G401 (cell line): ENCODE measurements at regions not wholly inside any gene's neighbourhood (a gene's known extent, or its start where the extent isn't known, plus 50 kb on each side); places are given as distances from the start of the nearest gene placed in this dataset.

Experiments used
- DNase-seq: peaks from one replicate; pipeline ENCODE4 v3.0.0-alpha.2; 2015; ENCODE audit warnings: low spot score
- in situ Hi-C: cut with HindIII; loops from 2 replicates; pipeline ENCODE4 v1.10.0; 2016; ENCODE audit warnings: low sequenced_read_pairs, mixed read lengths

GRCh38 chr6:113308266-113308665, 548.9 kb upstream of the MARCKS start:
- DNase-seq = no peak
- in situ Hi-C loops = no loop called here

DNA sequence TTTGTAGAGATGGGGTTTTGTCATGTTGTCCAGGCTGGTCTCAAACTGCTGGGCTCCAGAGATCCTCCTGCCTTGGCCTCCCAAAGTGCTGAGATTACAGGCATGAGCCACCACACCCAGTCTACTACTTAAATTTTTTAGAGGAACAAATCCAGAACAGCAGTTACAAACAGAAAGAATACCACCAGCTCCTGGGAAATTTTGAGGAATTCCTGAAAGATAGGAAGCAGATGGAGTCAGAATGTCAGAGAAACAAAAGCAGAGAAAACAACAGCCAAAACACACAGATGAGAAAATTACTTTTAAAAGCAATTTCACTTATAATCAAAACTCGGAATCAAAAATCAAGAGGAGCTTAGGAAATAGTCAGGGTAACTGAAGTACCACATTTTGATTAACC, 543.3 kb upstream of the MARCKS start:
- in situ Hi-C loops = no loop called here
- no peak for DNase-seq

DNA sequence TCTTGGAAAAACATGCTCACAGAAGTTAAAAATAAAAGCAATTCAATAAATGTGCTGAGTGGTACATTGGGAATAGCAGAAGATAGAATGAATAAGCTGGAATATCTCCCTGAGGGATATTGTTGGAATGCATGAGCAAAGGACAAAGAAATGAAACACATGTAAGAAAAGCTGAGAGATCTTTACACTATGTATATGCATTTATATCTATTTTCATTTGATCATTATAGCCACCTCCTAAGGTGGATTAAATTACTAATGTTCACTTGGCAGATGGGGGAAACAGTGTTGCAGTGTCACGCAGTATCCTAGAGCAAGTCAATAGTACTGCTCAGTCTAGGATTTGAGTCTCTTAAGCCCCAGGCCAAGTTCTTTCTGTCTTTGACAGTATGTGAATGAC, 542.0 kb upstream of the MARCKS start:
- no peak for DNase-seq
- in situ Hi-C loops = no loop called here

GRCh38 chr6:113315879-113316278, 541.3 kb upstream of the MARCKS start:
- in situ Hi-C loops = no loop called here
- DNase-seq = no peak

DNA sequence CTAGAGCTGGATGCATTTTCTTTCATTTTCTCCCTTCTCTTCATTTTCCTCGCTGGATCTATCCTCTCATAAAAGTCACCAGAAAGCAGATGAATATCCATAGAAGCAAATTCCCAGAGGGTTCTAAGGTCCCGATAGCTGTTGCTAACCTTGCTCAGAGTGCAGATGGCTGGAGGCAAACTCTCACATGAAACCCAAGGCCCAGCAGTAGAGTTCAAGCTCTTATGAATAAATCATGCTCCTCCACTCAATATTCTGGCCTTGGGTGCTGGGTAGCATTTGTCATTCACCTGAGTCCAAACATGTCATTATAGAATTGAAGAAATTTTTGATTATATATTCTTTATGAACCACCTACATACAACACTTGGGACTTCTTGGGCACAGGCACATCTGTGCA, 539.7 kb upstream of the MARCKS start:
- in situ Hi-C loops = no loop called here
- no peak for DNase-seq

DNA sequence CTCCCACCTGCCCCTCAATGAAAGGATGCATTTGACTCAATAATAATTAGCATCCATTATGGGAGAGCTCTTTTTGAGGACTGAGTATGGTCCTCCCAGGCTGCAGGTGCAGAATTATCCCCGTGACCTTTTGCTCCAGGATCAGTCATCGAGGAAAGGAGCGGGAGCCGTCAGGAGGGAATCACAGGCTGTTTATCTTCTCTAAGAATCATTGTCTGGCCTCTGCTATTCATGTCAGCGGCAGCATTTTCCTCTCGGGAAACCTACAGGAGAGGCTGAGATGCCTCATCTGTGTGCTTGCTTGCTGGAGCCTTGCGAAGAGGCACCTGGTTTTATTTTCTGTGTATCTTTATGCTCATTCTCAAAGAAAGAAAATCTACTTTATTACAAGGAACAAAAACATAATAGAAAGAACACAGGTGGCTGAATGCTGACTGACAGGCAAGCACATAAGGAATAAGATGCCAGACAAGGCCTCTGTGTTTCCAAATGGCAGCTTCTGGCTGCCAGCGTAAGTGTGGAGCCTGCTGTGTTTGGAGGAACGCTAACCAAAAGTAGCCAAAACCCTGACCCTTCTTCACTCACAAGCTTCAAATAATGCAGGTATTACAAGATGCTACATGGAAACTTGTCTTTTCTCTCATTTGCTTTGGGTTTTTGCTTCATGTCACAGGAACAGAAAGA, 539.1 kb upstream of the MARCKS start:
- in situ Hi-C loops = no loop called here
- peak; percentile 49 for DNase-seq

DNA sequence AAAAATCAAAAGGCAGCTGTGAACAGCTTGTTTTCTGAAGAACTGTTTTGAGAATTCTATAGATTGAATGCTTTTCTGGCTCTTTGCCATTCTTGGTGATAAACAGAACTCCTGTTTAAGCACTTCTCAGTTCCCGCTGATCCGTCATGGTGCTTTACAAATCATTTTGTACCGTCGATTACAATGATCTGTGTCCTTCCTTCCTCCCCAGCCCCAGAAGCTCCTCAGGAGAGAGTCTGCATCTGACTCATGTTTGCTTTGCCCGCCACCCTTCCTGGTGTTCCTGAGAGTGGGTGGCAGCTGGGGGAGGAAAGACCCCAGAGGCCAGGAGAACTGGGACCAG, 538.6 kb upstream of the MARCKS start:
- in situ Hi-C loops = no loop called here
- no peak for DNase-seq

DNA sequence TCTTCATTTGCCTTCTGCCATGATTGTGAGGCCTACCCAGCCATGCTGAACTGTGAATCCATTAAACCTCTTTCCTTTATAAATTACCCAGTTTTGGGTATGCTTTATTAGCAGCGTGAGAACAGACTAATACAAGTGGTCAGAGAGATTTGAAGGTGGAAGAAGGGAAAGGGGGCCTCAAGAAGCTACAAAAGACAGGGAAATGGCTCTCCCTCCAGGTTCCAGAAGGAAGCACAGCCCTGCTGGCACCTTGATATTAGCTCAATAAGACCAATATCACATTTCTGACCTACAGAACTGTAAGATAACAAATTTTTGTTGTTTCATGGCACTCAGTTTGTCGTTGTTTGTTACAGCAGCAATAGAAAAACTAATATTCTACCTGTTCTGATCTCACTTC, 536.5 kb upstream of the MARCKS start:
- no peak for DNase-seq
- in situ Hi-C loops = no loop called here

GRCh38 chr6:113326781-113327180, 530.4 kb upstream of the MARCKS start:
- in situ Hi-C loops = no loop called here
- DNase-seq = no peak

GRCh38 chr6:113328886-113329381, 528.2 kb upstream of the MARCKS start:
- no peak for DNase-seq
- in situ Hi-C loops = no loop called here

GRCh38 chr6:113329942-113330635, 527.1 kb upstream of the MARCKS start:
- DNase-seq = no peak

DNA sequence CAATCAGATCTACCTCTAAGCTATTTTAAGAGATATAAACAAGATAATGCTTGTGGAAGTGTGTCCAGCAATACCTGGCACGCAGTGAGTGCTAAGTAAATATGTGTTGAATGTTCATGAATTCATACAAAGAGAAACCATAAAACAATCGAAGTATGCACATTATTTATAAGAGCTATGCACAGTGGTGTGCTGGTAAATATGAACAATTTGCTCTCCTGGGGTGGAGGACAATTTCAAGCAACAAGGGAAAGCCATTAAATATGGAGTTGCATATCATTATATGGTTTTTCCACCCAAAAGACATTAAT, 526.6 kb upstream of the MARCKS start:
- in situ Hi-C loops = no loop called here
- no peak for DNase-seq

More at GRCh38 chr6:113329942-113330635, 527.1 kb upstream of the MARCKS start:
- in situ Hi-C loops = no loop called here

DNA sequence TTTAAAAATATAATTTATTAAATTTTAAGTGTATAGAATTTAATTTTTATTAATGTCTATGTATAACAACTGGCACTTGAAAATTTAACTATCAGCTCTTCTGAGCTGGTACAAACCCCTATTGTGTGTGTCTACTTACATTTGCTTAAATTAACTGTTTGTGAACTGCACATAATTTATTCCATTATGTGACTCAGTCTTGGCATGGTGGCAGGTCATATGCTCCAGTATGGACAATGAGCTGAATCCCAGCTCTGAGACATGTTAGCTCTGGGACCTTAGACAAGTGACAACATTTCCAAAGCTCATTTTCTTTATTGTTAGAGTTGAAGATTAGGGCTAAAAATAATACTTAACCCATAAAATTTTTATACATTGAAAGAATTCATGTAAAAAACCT, 526.1 kb upstream of the MARCKS start:
- in situ Hi-C loops = no loop called here
- DNase-seq = no peak

DNA sequence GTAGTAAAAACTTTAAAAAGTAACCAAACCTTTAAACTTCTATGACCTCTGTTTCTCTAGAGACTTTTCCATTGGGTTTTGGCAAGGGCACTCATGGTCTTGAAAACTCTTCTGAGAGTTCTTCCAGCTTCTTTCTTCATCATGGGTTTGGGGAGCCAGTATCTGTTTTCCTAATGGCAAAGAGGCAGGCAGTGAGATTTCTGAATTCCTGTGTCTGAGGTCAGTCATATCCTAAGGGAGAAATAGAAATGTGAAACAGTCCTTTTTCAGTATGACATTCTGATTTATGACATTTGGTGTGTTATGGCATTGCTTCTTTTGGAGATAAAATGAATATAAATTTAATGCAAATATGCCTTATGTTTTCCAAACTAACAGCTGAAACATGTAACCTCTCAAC, 518.5 kb upstream of the MARCKS start:
- no peak for DNase-seq
- in situ Hi-C loops = no loop called here

- in situ Hi-C loops = no loop called here
- DNase-seq = no peak
These were observed 517.9 kb upstream of the MARCKS start for GRCh38 chr6:113339209-113339608.

DNA sequence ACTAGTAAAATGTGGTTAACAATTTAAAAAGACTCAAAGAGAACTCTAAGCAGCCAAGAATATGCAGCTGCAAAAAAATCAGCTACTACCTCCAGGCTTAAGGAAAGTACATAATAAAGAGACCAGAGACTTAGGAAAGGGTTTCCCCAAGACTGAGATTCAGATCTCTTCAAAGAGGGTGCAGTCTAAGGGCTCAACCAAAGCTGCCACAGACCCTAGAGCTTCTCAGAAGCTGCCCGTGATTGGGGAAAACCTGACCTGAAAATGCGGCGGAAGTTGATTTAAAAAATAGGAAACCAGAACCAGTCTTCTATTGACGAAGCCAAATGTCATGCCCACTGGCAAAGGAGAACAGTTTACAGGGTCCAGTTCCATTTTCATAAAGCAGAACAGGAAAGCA, 516.8 kb upstream of the MARCKS start:
- in situ Hi-C loops = no loop called here
- no peak for DNase-seq

DNA sequence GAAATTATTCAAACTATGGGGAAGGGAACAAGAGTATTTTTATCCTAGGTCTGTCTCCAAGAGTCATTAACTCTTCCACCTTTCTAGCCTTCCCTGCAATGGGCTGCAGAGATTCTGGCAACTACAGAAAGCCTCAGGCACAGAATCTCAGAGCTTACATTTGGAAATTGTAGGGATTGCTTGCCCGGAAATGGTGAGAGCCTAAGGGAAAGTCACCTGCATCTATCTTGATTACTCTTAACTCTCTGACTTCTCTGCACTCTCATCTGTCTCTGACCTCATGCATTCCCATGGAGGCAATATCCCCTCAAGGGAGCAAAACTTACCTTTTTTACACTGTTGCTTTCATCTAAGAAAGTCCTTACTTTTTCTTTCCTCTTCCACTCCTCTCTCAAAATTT, 513.2 kb upstream of the MARCKS start:
- in situ Hi-C loops = no loop called here

DNA sequence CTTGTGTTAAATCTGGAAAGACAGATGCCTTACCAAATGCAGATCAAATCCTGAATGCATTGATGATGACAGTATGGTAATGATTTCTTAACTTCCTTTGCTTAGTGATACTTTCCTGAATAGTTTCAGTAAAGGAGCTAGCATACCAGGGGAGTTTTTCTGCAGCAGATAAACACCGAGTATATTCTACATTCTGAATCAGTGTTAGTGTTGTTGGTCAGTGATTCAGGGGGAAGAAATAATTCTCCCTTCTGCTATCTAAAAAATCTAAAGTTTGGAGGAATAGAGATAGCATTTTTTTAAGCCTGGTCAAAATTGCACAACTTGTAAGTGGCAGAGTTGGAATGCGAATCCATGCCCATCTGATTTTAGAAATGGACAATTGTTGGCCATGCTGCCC, 512.2 kb upstream of the MARCKS start:
- no peak for DNase-seq
- in situ Hi-C loops = no loop called here

More for the DNA sequence above, 513.2 kb upstream of the MARCKS start:
- DNase-seq = no peak

DNA sequence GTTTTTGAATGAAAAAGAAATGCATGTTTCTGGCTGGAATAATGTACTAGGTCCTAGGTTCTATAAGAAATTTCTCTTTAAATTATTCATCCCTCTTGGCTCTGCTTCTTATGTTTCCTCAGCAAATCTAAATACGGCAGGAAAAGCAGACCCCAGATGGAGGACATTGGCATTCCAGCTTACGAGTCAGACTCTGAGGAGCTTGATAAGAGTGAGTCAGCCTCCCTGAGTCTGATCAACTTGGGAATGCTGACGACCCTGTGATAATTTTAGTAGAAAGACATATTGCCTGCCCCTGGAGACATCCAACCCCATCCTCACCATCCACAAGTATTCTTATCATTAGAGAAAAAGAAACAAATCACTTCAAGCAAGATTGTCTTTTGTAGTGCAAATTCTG, 509.7 kb upstream of the MARCKS start:
- DNase-seq = no peak
- in situ Hi-C loops = no loop called here

DNA sequence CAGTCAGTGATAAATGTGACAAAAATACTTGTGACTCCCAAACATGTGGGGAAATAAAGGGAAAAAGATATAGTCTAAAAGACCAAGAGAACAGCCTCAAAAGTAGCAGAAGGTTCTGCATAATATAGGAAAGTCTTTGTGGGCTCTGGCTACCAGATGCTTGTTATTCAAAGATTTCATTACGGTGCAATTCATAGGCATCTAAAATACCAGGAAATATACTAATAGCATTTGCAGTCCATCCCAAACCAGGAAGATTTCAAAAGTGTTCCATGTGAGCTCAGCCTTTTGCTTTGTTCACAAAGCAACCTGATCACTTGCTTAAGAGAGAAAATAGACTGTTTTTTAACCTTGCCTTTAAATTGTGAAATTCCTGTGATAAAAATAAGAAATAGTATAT, 506.7 kb upstream of the MARCKS start:
- in situ Hi-C loops = no loop called here
- no peak for DNase-seq

DNA sequence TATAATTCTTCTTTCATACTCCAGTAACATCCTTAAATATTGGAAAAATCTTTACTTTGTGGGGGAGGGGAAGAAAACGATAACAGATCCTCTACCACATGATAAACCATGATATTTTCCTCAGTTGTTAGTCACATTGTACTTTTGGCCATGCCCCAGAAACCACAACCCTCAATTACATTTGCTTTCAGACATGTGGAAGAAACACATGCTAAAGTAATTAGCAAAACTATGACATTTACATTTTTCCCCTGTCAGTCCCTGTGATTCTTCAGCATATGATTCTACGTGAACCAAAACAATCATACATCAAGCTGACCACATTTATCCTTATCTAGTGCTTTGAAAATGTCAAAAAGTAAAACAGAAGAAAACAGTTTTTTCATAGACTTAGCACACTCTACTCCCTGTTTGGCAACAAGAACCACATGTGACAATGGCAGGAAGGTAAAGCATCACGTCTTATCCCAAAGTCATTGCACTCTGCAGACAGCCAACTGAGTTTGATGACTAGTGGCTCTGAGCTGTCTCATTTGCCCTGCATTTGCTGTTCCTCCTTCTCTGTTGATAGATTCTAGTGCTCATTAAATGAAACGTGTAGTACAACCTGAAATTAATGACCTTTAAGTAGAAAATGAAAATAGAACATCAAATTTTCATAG, 505.8 kb upstream of the MARCKS start:
- DNase-seq = no peak

More for the DNA sequence above, 505.8 kb upstream of the MARCKS start:
- in situ Hi-C loops = no loop called here
